ENCODE measurements at regions not wholly inside any gene's neighbourhood (a gene's known extent, or its start where the extent isn't known, plus 50 kb on each side); places are given as distances from the start of the nearest gene placed in this dataset.

- POLR2A ChIA-PET: no interaction called here
- DNase-seq (ENCODE audit: low read depth, low spot score) (no peak), FAIRE-seq (no peak)
- H3K79me2 ChIP-seq (ENCODE audit: control insufficient read depth, insufficient read depth, low read length): no peaks in the 10 kb centered on the region
- no peak overlapping the region for H3K9ac ChIP-seq (replicated peaks; ENCODE audit: extremely low read depth, insufficient read depth, low read length)
- peaks cover 7 to 10% of the 10 kb centered on the region in 2 experiments for H3K27me3 ChIP-seq (ENCODE audit: control insufficient read depth in 2 of 2, insufficient read depth in 2 of 2, low read length in 2 of 2)
- H3K4me2 ChIP-seq (ENCODE audit: insufficient read depth, low read length): no peak overlapping the region
- no peak overlapping the region for H3K27ac ChIP-seq (ENCODE audit: insufficient read depth, low read depth, low read length)
- no peaks in the 10 kb centered on the region for H4K20me1 ChIP-seq (replicated peaks; ENCODE audit: control insufficient read depth, extremely low read depth, insufficient read depth, low read length)
- intact Hi-C loops (cut with micrococcal nuclease): no loop called here
- H3K9me1 ChIP-seq (replicated peaks; ENCODE audit: control insufficient read depth, extremely low read depth, insufficient read depth, low read length): no peaks in the 10 kb centered on the region
- no TSS peak for BruUV-seq (replicated peaks)
- no peak overlapping the region for H3K4me3 ChIP-seq (replicated peaks in 1 of 3; ENCODE audit: insufficient read depth in 1 of 3, low read depth in 1 of 3, low read length in 3 of 3)
- CTCF ChIA-PET: interaction anchor here (2.8 kb wide), 1 partner anchor 30 kb away, joined by 13 read pairs; no protein-coding TSS in a partner anchor
- H2AFZ ChIP-seq (ENCODE audit: low read depth, low read length): no peak overlapping the region
- TF ChIP-seq JUN (IDR thresholded peaks at IDR 0.05; ENCODE audit: borderline replicate concordance, insufficient read depth, insufficient read length, low read depth) (no peak), FOS (IDR thresholded peaks at IDR 0.05; ENCODE audit: borderline replicate concordance, insufficient read depth, low read length) (no peak), MYC (IDR thresholded peaks at IDR 0.05; ENCODE audit: low read depth, low read length) (no peak), GATA2 (IDR thresholded peaks at IDR 0.05; ENCODE audit: insufficient read depth, insufficient read length, low read depth, low read length) (no peak), EZH2 (IDR thresholded peaks at IDR 0.05; ENCODE audit: borderline replicate concordance, low read depth, low read length, severe bottlenecking) (no peak), POLR2AphosphoS5 (IDR thresholded peaks at IDR 0.05; ENCODE audit: insufficient read depth, low read depth, low read length) (no peak), POLR2A (IDR thresholded peaks at IDR 0.05; ENCODE audit: low read depth, low read length) (no peak)
- TF ChIP-seq, protein P1, sequence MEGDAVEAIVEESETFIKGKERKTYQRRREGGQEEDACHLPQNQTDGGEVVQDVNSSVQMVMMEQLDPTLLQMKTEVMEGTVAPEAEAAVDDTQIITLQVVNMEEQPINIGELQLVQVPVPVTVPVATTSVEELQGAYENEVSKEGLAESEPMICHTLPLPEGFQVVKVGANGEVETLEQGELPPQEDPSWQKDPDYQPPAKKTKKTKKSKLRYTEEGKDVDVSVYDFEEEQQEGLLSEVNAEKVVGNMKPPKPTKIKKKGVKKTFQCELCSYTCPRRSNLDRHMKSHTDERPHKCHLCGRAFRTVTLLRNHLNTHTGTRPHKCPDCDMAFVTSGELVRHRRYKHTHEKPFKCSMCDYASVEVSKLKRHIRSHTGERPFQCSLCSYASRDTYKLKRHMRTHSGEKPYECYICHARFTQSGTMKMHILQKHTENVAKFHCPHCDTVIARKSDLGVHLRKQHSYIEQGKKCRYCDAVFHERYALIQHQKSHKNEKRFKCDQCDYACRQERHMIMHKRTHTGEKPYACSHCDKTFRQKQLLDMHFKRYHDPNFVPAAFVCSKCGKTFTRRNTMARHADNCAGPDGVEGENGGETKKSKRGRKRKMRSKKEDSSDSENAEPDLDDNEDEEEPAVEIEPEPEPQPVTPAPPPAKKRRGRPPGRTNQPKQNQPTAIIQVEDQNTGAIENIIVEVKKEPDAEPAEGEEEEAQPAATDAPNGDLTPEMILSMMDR (IDR thresholded peaks at IDR 0.05; ENCODE audit: extremely low read depth in 1 of 2, insufficient read depth in 1 of 2, low read depth in 1 of 2, low read length in 2 of 2): no peak
- TF ChIP-seq, protein P2, sequence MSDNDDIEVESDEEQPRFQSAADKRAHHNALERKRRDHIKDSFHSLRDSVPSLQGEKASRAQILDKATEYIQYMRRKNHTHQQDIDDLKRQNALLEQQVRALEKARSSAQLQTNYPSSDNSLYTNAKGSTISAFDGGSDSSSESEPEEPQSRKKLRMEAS (IDR thresholded peaks at IDR 0.05; ENCODE audit: insufficient read depth, insufficient read length): no peak
- peaks cover 4% of the 10 kb centered on the region for H3K4me1 ChIP-seq (ENCODE audit: control insufficient read depth, extremely low read depth, insufficient read depth, low read length)
- dilution Hi-C loops (cut with MboI; ENCODE audit: extremely low pct_ligation_motif_present, low sequenced_read_pairs): no loop called here
- no peaks in the 10 kb centered on the region for H3K9me3 ChIP-seq (replicated peaks; ENCODE audit: control insufficient read depth, insufficient read depth, low read length)
- no peaks in the 10 kb centered on the region for H3K36me3 ChIP-seq (ENCODE audit: control insufficient read depth in 2 of 2, extremely low read depth in 1 of 2, insufficient read depth in 2 of 2, low read length in 2 of 2)
Measured at GRCh38 chr17:72587156-72587555, 466.3 kb downstream of the SOX9 start.
